ENCODE measurements at regions not wholly inside any gene's neighbourhood (a gene's known extent, or its start where the extent isn't known, plus 50 kb on each side); places are given as distances from the start of the nearest gene placed in this dataset.
A peak's percentile ranks its signal among the peaks of the same experiment; 100 is the strongest.

GRCh38 chr10:64041185-64041988 is 520.2 kb downstream of the REEP3 start (continued):
- TF ChIP-seq ARID4A (CRISPR knock-in tag; IDR thresholded peaks at IDR 0.05; ENCODE audit: borderline replicate concordance) (no peak), ZNF230 (CRISPR knock-in tag; IDR thresholded peaks at IDR 0.05) (peak; percentile 67; the same call in 1 of the 2 replicates), BORCS8-MEF2B (CRISPR knock-in tag; IDR thresholded peaks at IDR 0.05) (peak; percentile 85), SRSF4 (IDR thresholded peaks at IDR 0.05; ENCODE audit: low read depth, low read length, poor library complexity, severe bottlenecking) (no peak), ZNF274 (CRISPR knock-in tag; IDR thresholded peaks at IDR 0.05) (no peak), POGZ (CRISPR knock-in tag; IDR thresholded peaks at IDR 0.05) (peak; percentile 98), MLX (CRISPR knock-in tag; IDR thresholded peaks at IDR 0.05) (no peak), FOXM1 (CRISPR knock-in tag; IDR thresholded peaks at IDR 0.05) (no peak), HDAC2 (CRISPR knock-in tag; IDR thresholded peaks at IDR 0.05) (no peak), ZNF709 (CRISPR knock-in tag; IDR thresholded peaks at IDR 0.05) (no peak), ZNF501 (CRISPR knock-in tag; IDR thresholded peaks at IDR 0.05) (0 out of 2 replicates have a peak, but pooled peaks have one; percentile 68), ATRX (CRISPR knock-in tag; IDR thresholded peaks at IDR 0.05; ENCODE audit: borderline replicate concordance) (no peak), GLMP (CRISPR knock-in tag; IDR thresholded peaks at IDR 0.05; ENCODE audit: borderline replicate concordance) (no peak), THAP7 (CRISPR knock-in tag; IDR thresholded peaks at IDR 0.05) (0 out of 2 replicates have a peak, but pooled peaks have one; percentile 11), FOXA3 (CRISPR knock-in tag; IDR thresholded peaks at IDR 0.05) (peak; percentile 62), PREB (CRISPR knock-in tag; IDR thresholded peaks at IDR 0.05) (no peak), HOMEZ (CRISPR knock-in tag; IDR thresholded peaks at IDR 0.05; ENCODE audit: low read depth) (peak; percentile 35; the same call in 1 of the 2 replicates), ZNF414 (CRISPR knock-in tag; IDR thresholded peaks at IDR 0.05) (0 out of 2 replicates have a peak, but pooled peaks have one; percentile 32)

All from HepG2 (cell line).